ENCODE measurements at regions not wholly inside any gene's neighbourhood (a gene's known extent, or its start where the extent isn't known, plus 50 kb on each side); places are given as distances from the start of the nearest gene placed in this dataset.

DNA sequence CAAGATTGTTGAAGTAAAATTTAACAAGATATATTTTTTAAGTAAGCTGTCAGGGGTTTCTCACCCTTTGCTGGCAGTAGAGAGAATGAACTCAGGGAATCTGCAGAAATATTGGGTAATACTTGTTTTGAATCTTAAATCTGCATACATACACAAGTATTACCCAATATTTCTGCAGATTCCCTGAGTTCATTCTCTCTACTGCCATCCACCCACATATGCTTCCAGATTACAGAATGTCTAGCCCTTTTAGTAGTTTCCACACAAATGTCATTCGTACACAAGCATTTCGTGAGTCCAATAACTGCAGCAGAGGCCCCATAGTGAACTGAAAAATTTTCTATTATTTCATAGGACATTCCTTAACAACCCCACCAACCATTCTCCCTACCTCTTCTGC, 69.6 kb upstream of the TNFRSF21 start:
- no peak overlapping the region for H3K4me3 ChIP-seq
- ChIA-PET POLR2A (no interaction called here), CTCF (interaction anchor here (1.6 kb wide), 1 partner anchor 12 kb away, joined by 3 read pairs; no protein-coding TSS in a partner anchor)
- WGBS (ENCODE audit: missing lambda C conversion rate) = 92% methylated on average over 2 of the region's 2 CpGs
- no peak for FAIRE-seq
- H3K4me2 ChIP-seq = no peak overlapping the region
- TF ChIP-seq CHD4 (IDR thresholded peaks at IDR 0.05; ENCODE audit: borderline replicate concordance) (no peak), SMC3 (IDR thresholded peaks at IDR 0.05) (no peak)
- H3K4me1 ChIP-seq = peaks cover 4% of the 10 kb centered on the region; the same call in 1 of the 3 replicates
- DNase-seq (ENCODE audit: low read depth in 1 of 2, low spot score in 1 of 2) = no peak
- ATAC-seq = no peak
- H3K9me3 ChIP-seq = no peaks in the 10 kb centered on the region
- H3K27ac ChIP-seq = no peak overlapping the region

DNA sequence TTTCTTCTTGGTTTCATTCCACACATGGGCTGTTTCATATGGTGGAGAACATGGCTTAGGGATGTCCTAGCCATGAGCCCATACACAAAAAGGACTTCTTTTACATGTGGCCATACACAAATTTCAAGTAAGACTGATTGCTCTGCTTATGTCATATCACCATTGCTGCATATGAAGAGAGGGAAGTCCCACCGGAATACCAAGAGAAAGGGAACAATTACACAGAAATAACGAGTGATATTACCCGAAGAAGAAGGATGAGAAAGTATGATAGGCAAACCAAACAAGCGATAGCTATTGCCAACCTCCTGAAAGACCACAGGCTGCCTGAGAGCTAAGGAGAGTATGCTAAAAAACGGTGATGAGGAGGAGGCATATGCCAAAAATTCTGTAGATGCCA, 70.5 kb upstream of the TNFRSF21 start:
- no peak for DNase-seq (ENCODE audit: low read depth in 1 of 2, low spot score in 1 of 2)
- no peak for ATAC-seq
- ChIA-PET POLR2A (no interaction called here), CTCF (interaction anchor here (1.6 kb wide), 1 partner anchor 11 kb away, joined by 3 read pairs; no protein-coding TSS in a partner anchor)
- H3K9me3 ChIP-seq = no peaks in the 10 kb centered on the region
- WGBS (ENCODE audit: missing lambda C conversion rate) = 80% methylated on average over 5 of the region's 5 CpGs
- no peak overlapping the region for H3K4me2 ChIP-seq
- no peak overlapping the region for H3K27ac ChIP-seq
- H3K4me1 ChIP-seq = peaks cover 4% of the 10 kb centered on the region; the same call in 1 of the 3 replicates
- no peak for TF ChIP-seq HOXB5 (CRISPR knock-in tag; IDR thresholded peaks at IDR 0.05)
- no peak for TF ChIP-seq CBX2 (IDR thresholded peaks at IDR 0.05; ENCODE audit: borderline replicate concordance, low read depth)
- TF ChIP-seq CBX8 (IDR thresholded peaks at IDR 0.05) = no peak
- TF ChIP-seq HOXA7 (CRISPR knock-in tag; IDR thresholded peaks at IDR 0.05) = no peak
- TF ChIP-seq, protein P1, sequence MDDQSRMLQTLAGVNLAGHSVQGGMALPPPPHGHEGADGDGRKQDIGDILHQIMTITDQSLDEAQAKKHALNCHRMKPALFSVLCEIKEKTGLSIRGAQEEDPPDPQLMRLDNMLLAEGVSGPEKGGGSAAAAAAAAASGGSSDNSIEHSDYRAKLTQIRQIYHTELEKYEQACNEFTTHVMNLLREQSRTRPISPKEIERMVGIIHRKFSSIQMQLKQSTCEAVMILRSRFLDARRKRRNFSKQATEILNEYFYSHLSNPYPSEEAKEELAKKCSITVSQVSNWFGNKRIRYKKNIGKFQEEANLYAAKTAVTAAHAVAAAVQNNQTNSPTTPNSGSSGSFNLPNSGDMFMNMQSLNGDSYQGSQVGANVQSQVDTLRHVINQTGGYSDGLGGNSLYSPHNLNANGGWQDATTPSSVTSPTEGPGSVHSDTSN (IDR thresholded peaks at IDR 0.05) = no peak
- TF ChIP-seq, protein P2, sequence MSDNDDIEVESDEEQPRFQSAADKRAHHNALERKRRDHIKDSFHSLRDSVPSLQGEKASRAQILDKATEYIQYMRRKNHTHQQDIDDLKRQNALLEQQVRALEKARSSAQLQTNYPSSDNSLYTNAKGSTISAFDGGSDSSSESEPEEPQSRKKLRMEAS (IDR thresholded peaks at IDR 0.05) = no peak
- TF ChIP-seq RARB (CRISPR knock-in tag; IDR thresholded peaks at IDR 0.05) = no peak
- TF ChIP-seq, protein P3, sequence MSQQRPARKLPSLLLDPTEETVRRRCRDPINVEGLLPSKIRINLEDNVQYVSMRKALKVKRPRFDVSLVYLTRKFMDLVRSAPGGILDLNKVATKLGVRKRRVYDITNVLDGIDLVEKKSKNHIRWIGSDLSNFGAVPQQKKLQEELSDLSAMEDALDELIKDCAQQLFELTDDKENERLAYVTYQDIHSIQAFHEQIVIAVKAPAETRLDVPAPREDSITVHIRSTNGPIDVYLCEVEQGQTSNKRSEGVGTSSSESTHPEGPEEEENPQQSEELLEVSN (IDR thresholded peaks at IDR 0.05; ENCODE audit: borderline replicate concordance, low read depth) = no peak
- TF ChIP-seq MAFK (IDR thresholded peaks at IDR 0.05; ENCODE audit: partially characterized antibody) = no peak
- TF ChIP-seq, protein P4, sequence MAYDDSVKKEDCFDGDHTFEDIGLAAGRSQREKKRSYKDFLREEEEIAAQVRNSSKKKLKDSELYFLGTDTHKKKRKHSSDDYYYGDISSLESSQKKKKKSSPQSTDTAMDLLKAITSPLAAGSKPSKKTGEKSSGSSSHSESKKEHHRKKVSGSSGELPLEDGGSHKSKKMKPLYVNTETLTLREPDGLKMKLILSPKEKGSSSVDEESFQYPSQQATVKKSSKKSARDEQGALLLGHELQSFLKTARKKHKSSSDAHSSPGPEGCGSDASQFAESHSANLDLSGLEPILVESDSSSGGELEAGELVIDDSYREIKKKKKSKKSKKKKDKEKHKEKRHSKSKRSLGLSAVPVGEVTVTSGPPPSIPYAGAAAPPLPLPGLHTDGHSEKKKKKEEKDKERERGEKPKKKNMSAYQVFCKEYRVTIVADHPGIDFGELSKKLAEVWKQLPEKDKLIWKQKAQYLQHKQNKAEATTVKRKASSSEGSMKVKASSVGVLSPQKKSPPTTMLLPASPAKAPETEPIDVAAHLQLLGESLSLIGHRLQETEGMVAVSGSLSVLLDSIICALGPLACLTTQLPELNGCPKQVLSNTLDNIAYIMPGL (CRISPR knock-in tag; IDR thresholded peaks at IDR 0.05; ENCODE audit: borderline replicate concordance) = no peak
- no peak for TF ChIP-seq KDM1A (IDR thresholded peaks at IDR 0.05; ENCODE audit: low read depth)
- no peak overlapping the region for H3K4me3 ChIP-seq
- FAIRE-seq = no peak

DNA sequence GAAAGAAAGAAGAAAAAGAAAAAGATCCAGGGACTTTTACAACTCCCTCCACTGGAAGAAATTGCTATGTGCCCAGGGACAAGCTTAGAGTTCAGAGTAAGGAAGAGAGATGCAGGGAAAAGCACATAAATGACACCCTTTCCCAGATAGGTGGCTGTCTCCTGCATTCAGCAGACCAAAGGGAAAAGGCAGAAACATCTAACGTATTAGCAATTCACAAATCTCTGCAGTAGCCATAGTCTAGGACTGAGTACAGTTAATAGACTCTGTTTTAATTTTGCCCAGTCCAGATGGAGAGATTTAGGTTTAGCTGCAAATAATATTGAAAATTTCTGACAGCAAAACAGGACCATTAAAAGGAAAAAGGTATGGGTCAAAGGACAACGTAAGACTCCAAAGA, 71.3 kb upstream of the TNFRSF21 start:
- FAIRE-seq = no peak
- Histone ChIP-seq H3K4me1 (peaks cover 4% of the 10 kb centered on the region; the same call in 1 of the 3 replicates), H3K9me3 (no peaks in the 10 kb centered on the region), H3K27ac (peak overlapping the region in 1 of 2 experiments; percentile 46; a peak in 2 of 6 replicates), H3K4me2 (no peak overlapping the region; the same call in 2 of the 3 replicates), H3K4me3 (no peak overlapping the region)
- no peak for DNase-seq (ENCODE audit: low read depth in 1 of 2, low spot score in 1 of 2)
- ChIA-PET CTCF (interaction anchor here (0.6 to 1.6 kb wide), 2 partner anchors 10 to 349 kb away, joined by 3 read pairs; no protein-coding TSS in a partner anchor), POLR2A (no interaction called here)
- 85% methylated on average over 2 of the region's 2 CpGs for WGBS (ENCODE audit: missing lambda C conversion rate)
- TF ChIP-seq PHF8 (IDR thresholded peaks at IDR 0.05; ENCODE audit: borderline replicate concordance, low read depth) (no peak), RAD21 (conservative IDR thresholded peaks at IDR 0.05 in 1 of 2, IDR thresholded peaks at IDR 0.05 in 1 of 2) (no peak), RARB (CRISPR knock-in tag; IDR thresholded peaks at IDR 0.05) (no peak), CHD4 (IDR thresholded peaks at IDR 0.05; ENCODE audit: borderline replicate concordance) (no peak), NFE2L2 (conservative IDR thresholded peaks at IDR 0.05; ENCODE audit: low read length) (no peak), HOXB5 (CRISPR knock-in tag; IDR thresholded peaks at IDR 0.05) (no peak), EP300 (IDR thresholded peaks at IDR 0.05) (no peak), EHF (CRISPR knock-in tag; IDR thresholded peaks at IDR 0.05) (no peak)
- TF ChIP-seq, protein P1 (IDR thresholded peaks at IDR 0.05) = no peak
- ATAC-seq = no peak
